Osteocyte (in vitro differentiated cells): ENCODE measurements at regions not wholly inside any gene's neighbourhood (a gene's known extent, or its start where the extent isn't known, plus 50 kb on each side); places are given as distances from the start of the nearest gene placed in this dataset.

ENCODE experiments used
- DNase-seq: peaks from one replicate; pipeline ENCODE4 v3.0.0; 2021; ENCODE audit warnings: mixed read lengths; ENCODE audit not compliant: unreplicated experiment; ENCODE audit errors: extremely low spot score
- H3K27ac Mint-ChIP-seq: one replicate; pipeline ENCODE4 v1.8.0; 2021; ENCODE audit warnings: mild to moderate bottlenecking, mixed read lengths; ENCODE audit not compliant: unreplicated experiment
- H3K27me3 Mint-ChIP-seq: one replicate; pipeline ENCODE4 v1.8.0; 2021; ENCODE audit warnings: mixed read lengths; ENCODE audit not compliant: unreplicated experiment
- H3K36me3 Mint-ChIP-seq: one replicate; pipeline ENCODE4 v1.8.0; 2021; ENCODE audit warnings: mixed read lengths; ENCODE audit not compliant: unreplicated experiment
- H3K4me1 Mint-ChIP-seq: one replicate; pipeline ENCODE4 v1.8.0; 2021; ENCODE audit warnings: mixed read lengths; ENCODE audit not compliant: unreplicated experiment
- H3K4me3 Mint-ChIP-seq: one replicate; pipeline ENCODE4 v1.8.0; 2021; ENCODE audit warnings: mild to moderate bottlenecking, moderate library complexity, mixed read lengths; ENCODE audit not compliant: unreplicated experiment
- H3K9me3 Mint-ChIP-seq: one replicate; pipeline ENCODE4 v1.8.0; 2021; ENCODE audit warnings: mixed read lengths; ENCODE audit not compliant: unreplicated experiment
- CTCF ChIP-seq: fragments of 200-600 bp; sonication (generic); IDR thresholded peaks from 2 replicates; pipeline ENCODE4 v1.5.0; 2021; ENCODE audit warnings: antibody characterized with exemption, mild to moderate bottlenecking, moderate library complexity

DNA sequence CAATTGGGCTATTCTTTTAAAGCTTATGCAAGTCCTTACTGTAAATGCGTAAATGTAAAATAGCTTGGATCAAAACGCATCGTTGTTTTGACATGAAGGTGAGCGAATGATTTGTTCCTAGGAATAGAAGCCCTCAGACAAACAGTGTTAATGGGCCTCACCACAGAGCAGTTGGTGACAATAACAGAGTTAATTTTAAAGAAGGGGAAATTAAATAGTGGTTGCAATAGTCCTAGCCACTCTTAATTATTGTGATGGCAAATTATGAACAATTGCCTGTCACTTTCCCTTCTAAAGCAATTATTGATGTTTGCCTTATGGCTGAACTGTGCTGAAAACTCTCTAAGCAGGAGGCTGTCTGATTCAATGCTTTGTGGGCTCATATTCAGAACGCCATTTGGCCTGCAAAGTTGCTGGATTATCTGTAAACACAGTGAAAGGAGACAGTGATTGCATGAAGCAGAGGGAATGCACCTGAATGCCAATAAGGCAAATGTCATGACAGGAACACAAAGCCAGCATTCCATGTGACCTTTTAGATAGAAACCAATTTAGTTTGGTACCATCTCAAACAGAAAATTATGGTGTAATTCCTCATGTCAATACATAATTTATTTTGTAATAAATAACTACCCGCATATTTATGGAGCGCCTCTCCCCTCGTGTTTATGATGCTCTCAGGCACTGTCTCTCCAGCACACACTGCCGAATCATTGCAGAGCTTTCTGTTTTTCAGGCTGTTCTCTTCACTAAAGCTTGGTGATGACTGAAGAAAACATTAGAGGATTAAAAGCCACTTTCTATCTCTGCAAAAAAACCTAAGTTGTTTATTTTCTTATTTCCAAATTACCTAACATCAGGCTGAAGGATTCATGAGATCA is 387.5 kb downstream of the HACE1 start:
- Mint-ChIP-seq H3K36me3 (no peaks in the 10 kb centered on the region), H3K4me3 (no peak overlapping the region), H3K4me1 (peaks cover 16% of the 10 kb centered on the region), H3K27ac (no peak overlapping the region), H3K9me3 (peaks cover 4% of the 10 kb centered on the region), H3K27me3 (peaks cover 7% of the 10 kb centered on the region)
- no peak for TF ChIP-seq CTCF
- no peak for DNase-seq

DNA sequence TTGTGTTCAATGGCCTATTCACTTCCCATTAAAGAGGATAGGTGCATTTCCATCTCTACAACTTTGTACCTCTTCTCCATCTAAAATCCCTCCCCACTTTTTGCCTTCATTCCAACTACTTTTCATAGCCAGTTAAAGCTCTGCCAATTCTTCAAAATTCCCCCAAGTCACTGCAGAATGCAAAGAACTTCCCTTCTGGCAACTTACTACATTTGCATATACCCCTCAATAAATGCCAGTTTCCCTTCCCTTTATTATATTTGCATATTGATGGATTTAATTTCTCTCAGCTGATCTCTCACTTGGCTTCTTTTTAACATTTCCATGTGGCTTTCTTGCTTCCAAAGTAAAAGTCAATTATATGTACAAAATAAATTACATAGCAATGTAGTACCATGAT is 393.4 kb downstream of the HACE1 start:
- Mint-ChIP-seq H3K36me3 (no peaks in the 10 kb centered on the region), H3K4me3 (no peak overlapping the region), H3K9me3 (peaks cover 4% of the 10 kb centered on the region), H3K27me3 (no peaks in the 10 kb centered on the region), H3K4me1 (peaks cover 13% of the 10 kb centered on the region), H3K27ac (no peak overlapping the region)
- TF ChIP-seq CTCF: no peak
- DNase-seq: no peak

GRCh38 chr6:104462811-104463599 is 396.7 kb downstream of the HACE1 start:
- Mint-ChIP-seq H3K9me3 (no peaks in the 10 kb centered on the region), H3K27me3 (no peaks in the 10 kb centered on the region), H3K4me3 (no peak overlapping the region), H3K4me1 (peaks cover 7% of the 10 kb centered on the region), H3K27ac (no peak overlapping the region), H3K36me3 (no peaks in the 10 kb centered on the region)
- no peak for TF ChIP-seq CTCF
- DNase-seq: no peak

DNA sequence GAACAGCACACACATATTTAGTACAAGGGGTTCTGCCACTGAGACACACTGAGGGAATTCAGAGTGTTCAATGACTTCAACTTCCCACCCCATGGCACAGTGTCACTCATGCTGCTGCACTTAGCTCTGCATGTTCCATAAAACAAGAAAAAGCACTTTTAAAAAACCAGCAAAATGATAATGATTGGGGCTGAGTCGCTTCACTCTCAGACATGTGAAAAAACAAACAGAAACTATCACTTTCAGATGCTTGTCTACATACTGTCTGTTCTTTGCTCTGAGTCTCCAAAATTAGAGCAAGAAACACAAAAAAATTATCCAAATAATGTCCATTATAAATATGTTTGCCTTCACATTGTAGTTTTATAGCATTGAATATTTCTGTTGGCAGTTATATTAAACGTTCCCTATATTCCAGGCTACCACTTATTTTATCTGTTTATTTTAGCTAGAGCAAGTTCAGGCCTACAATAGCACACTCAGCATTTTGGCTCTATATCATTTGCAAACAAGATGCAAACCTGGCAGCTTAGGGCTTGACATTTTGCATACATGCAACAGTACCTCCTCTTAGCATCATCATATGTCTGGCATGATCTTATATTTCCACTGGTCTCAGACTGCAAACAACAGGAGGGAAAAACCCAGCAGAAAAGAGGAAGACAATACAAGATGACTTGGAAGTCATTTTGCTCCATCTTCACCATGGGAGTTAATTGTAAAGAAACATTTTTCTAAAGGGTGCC is 398.8 kb downstream of the HACE1 start:
- no peak for DNase-seq
- no peaks in the 10 kb centered on the region for H3K27me3 Mint-ChIP-seq
- peaks cover 3% of the 10 kb centered on the region for H3K9me3 Mint-ChIP-seq
- H3K36me3 Mint-ChIP-seq: no peaks in the 10 kb centered on the region
- no peak overlapping the region for H3K4me3 Mint-ChIP-seq
- H3K4me1 Mint-ChIP-seq: peaks cover 7% of the 10 kb centered on the region
- no peak for TF ChIP-seq CTCF
- H3K27ac Mint-ChIP-seq: no peak overlapping the region
